HFFc6 (cell line): ENCODE measurements at regions not wholly inside any gene's neighbourhood (a gene's known extent, or its start where the extent isn't known, plus 50 kb on each side); places are given as distances from the start of the nearest gene placed in this dataset.

Source experiments
- DNase-seq: peaks from one replicate; pipeline ENCODE4 v3.0.0-alpha.2; 2018
- H3K27ac Mint-ChIP-seq: 2 replicates; pipeline ENCODE4 v1.8.0; 2020; ENCODE audit warnings: mild to moderate bottlenecking, mixed read lengths
- H3K27me3 Mint-ChIP-seq: 2 replicates; pipeline ENCODE4 v1.8.0; 2021; ENCODE audit warnings: mild to moderate bottlenecking, moderate library complexity, mixed read lengths; ENCODE audit not compliant: insufficient read depth
- H3K36me3 Mint-ChIP-seq: 2 replicates; pipeline ENCODE4 v1.8.0; 2021; ENCODE audit warnings: low read depth, mixed read lengths
- H3K4me1 Mint-ChIP-seq: 2 replicates; pipeline ENCODE4 v1.8.0; 2020; ENCODE audit warnings: low read depth, mixed read lengths
- H3K4me3 Mint-ChIP-seq: 2 replicates; pipeline ENCODE4 v1.8.0; 2020; ENCODE audit warnings: mild to moderate bottlenecking, moderate library complexity, mixed read lengths
- H3K9me3 Mint-ChIP-seq: 2 replicates; pipeline ENCODE4 v1.8.0; 2020; ENCODE audit warnings: mild to moderate bottlenecking, mixed read lengths
- CTCF ChIP-seq: fragments of 200-600 bp; sonication (generic); IDR thresholded peaks from 2 replicates; pipeline ENCODE4 v1.5.0; 2021; ENCODE audit warnings: antibody characterized with exemption, mild to moderate bottlenecking

DNA sequence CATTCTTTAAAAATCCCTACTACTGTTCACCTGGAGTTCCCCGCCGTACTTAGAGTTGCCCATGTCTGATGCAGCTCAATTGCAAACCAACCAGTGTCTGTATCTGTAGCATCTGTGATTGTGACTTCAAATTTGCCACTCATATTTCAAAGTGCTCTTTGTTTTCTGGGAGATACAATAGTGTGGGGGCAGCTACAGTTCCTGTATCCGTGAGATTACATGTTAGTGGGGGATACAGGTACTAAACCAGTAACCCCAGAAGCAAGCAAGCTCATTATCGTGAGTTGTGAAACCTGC lies 140.9 kb downstream of the ANKRD60 start:
- Mint-ChIP-seq H3K9me3 (no peaks in the 10 kb centered on the region), H3K4me1 (peaks cover 1% of the 10 kb centered on the region; the same call in 1 of the 2 replicates), H3K27ac (no peak overlapping the region), H3K27me3 (peaks cover 32% of the 10 kb centered on the region), H3K36me3 (0 out of 2 replicates have a peak, but pooled peaks cover 4% of the 10 kb centered on the region), H3K4me3 (no peak overlapping the region)
- TF ChIP-seq CTCF, result peak; percentile 60
- no peak for DNase-seq

GRCh38 chr20:58086763-58087561 lies 141.5 kb downstream of the ANKRD60 start:
- peak; percentile 26 for DNase-seq
- H3K27ac Mint-ChIP-seq, result no peak overlapping the region
- TF ChIP-seq CTCF, result peak; percentile 98
- H3K4me1 Mint-ChIP-seq, result peaks cover 7% of the 10 kb centered on the region
- peaks cover 26% of the 10 kb centered on the region for H3K27me3 Mint-ChIP-seq
- no peak overlapping the region for H3K4me3 Mint-ChIP-seq
- H3K9me3 Mint-ChIP-seq, result no peaks in the 10 kb centered on the region
- 0 out of 2 replicates have a peak, but pooled peaks cover 4% of the 10 kb centered on the region for H3K36me3 Mint-ChIP-seq

- no peak for TF ChIP-seq CTCF
- peaks cover 7% of the 10 kb centered on the region; the same call in 1 of the 2 replicates for H3K27me3 Mint-ChIP-seq
- no peak overlapping the region for H3K27ac Mint-ChIP-seq
- peaks cover 16% of the 10 kb centered on the region for H3K4me1 Mint-ChIP-seq
- no peaks in the 10 kb centered on the region for H3K9me3 Mint-ChIP-seq
- H3K4me3 Mint-ChIP-seq, result no peak overlapping the region
- no peaks in the 10 kb centered on the region for H3K36me3 Mint-ChIP-seq
- DNase-seq, result no peak
Measured at GRCh38 chr20:58084966-58085365, 143.5 kb downstream of the ANKRD60 start.

GRCh38 chr20:58084566-58084965 lies 143.9 kb downstream of the ANKRD60 start:
- Mint-ChIP-seq H3K9me3 (no peaks in the 10 kb centered on the region), H3K4me1 (peaks cover 16% of the 10 kb centered on the region), H3K36me3 (no peaks in the 10 kb centered on the region), H3K27ac (no peak overlapping the region), H3K4me3 (no peak overlapping the region), H3K27me3 (peaks cover 7% of the 10 kb centered on the region; the same call in 1 of the 2 replicates)
- TF ChIP-seq CTCF, result no peak
- DNase-seq, result no peak

DNA sequence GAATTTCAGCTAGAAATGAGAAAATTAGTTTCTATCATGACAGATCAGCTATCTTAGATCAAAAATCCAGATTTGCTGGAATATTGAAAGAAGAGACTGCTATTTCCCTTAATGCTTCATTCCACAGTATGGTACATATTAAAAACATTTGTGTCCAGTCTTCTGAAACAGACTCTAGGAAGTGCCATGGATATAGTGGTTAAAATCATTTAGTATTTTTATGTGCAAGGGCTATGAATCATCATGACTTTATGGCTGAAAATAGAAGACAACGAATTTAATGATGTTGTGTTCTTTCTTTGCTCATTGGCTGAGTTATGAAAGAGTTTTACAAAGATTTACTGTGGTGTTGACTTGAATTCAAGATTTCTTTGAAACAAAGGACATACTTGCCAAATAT lies 146.6 kb downstream of the ANKRD60 start:
- H3K4me3 Mint-ChIP-seq, result peak overlapping the region; percentile 49
- H3K4me1 Mint-ChIP-seq, result peaks cover 28% of the 10 kb centered on the region
- H3K36me3 Mint-ChIP-seq, result no peaks in the 10 kb centered on the region
- no peak for TF ChIP-seq CTCF
- H3K9me3 Mint-ChIP-seq, result no peaks in the 10 kb centered on the region
- peak; percentile 77 for DNase-seq
- H3K27ac Mint-ChIP-seq, result peak overlapping the region; percentile 22
- peaks cover 2% of the 10 kb centered on the region; the same call in 1 of the 2 replicates for H3K27me3 Mint-ChIP-seq
